ENCODE measurements at regions not wholly inside any gene's neighbourhood (a gene's known extent, or its start where the extent isn't known, plus 50 kb on each side); places are given as distances from the start of the nearest gene placed in this dataset.

- Histone ChIP-seq H3K23me2 (ENCODE audit: insufficient read length, low read depth, low read length, poor library complexity, severe bottlenecking) (no peaks in the 10 kb centered on the region), H3K9ac (ENCODE audit: extremely low read depth, insufficient read length, low read length) (no peak overlapping the region), H3K4ac (ENCODE audit: low read depth, low read length) (no peak overlapping the region), H3K56ac (ENCODE audit: insufficient read length, low read depth, low read length) (no peak overlapping the region), H3K9me3 (ENCODE audit: control insufficient read depth, low read depth, low read length) (peaks cover 7% of the 10 kb centered on the region), H4K8ac (replicated peaks; ENCODE audit: insufficient read length, low read depth, low read length) (no peak overlapping the region), H3K14ac (ENCODE audit: insufficient read depth, low read length) (no peak overlapping the region), H3K79me1 (ENCODE audit: insufficient read depth, low read depth, low read length, poor library complexity, severe bottlenecking) (no peaks in the 10 kb centered on the region), H3K23ac (ENCODE audit: insufficient read length, low read depth, low read length) (no peak overlapping the region), H2BK15ac (ENCODE audit: low read depth, low read length) (no peak overlapping the region), H2BK5ac (ENCODE audit: insufficient read length, low read length) (no peak overlapping the region), H3K4me1 (ENCODE audit: insufficient read depth, low read length) (no peaks in the 10 kb centered on the region; the same call in 1 of the 2 replicates), H3T11ph (ENCODE audit: low read length) (no peak overlapping the region), H3K27me3 (ENCODE audit: insufficient read depth, low read length) (no peaks in the 10 kb centered on the region), H3K27ac (ENCODE audit: insufficient read length, low read depth, low read length) (no peak overlapping the region), H3K18ac (ENCODE audit: insufficient read length, low read depth, low read length) (no peak overlapping the region), H2BK20ac (ENCODE audit: low read depth, low read length, poor library complexity, severe bottlenecking) (no peak overlapping the region), H2AK5ac (ENCODE audit: insufficient read length, low read length) (no peak overlapping the region), H4K5ac (ENCODE audit: insufficient read length, low read depth, low read length) (no peak overlapping the region), H2BK120ac (ENCODE audit: low read depth, low read length, poor library complexity, severe bottlenecking) (no peak overlapping the region), H2AFZ (ENCODE audit: low read length) (no peak overlapping the region), H3K79me2 (ENCODE audit: insufficient read depth, low read length) (no peaks in the 10 kb centered on the region), H4K20me1 (ENCODE audit: control insufficient read depth, insufficient read depth, insufficient read length) (no peaks in the 10 kb centered on the region), H3K4me2 (ENCODE audit: insufficient read depth, insufficient read length, low read length) (no peak overlapping the region), H4K91ac (ENCODE audit: insufficient read length, low read depth, low read length) (no peak overlapping the region), H2BK12ac (ENCODE audit: insufficient read length, low read depth, low read length) (no peak overlapping the region)
- peaks cover 18% of the 10 kb centered on the region in 2 experiments for H3K4me1 Mint-ChIP-seq
- peaks cover 19 to 22% of the 10 kb centered on the region in 2 experiments for H3K9me3 Mint-ChIP-seq
- H3K27me3 Mint-ChIP-seq (ENCODE audit: low read depth): peaks cover 5% of the 10 kb centered on the region; the same call in 1 of the 2 replicates
- no peak for DNase-seq
- no peak overlapping the region for H3K27ac Mint-ChIP-seq
- H3K4me3 Mint-ChIP-seq: no peak overlapping the region
- no peak for TF ChIP-seq CTCF (conservative IDR thresholded peaks at IDR 0.05)
- peaks cover 2 to 15% (median 6%) of the 10 kb centered on the region in 3 experiments; a peak in 5 of 7 replicates for H3K36me3 Mint-ChIP-seq (ENCODE audit: insufficient read depth in 1 of 3, low read depth in 3 of 3)
- no CpG with 5 or more reads among the region's 8 CpGs for WGBS (ENCODE audit: extremely low coverage, insufficient read length, low lambda C conversion rate)
Measured at GRCh38 chr15:66884115-66884622, 181.2 kb upstream of the SMAD3 start.

Data from H9 (cell line).